C4-2B (cell line): ENCODE measurements at regions not wholly inside any gene's neighbourhood (a gene's known extent, or its start where the extent isn't known, plus 50 kb on each side); places are given as distances from the start of the nearest gene placed in this dataset.

ENCODE experiments used
- ZFX ChIP-seq: fragments of 450-650 bp; IDR thresholded peaks from 2 replicates; pipeline ENCODE4 v1.6.1; 2017
- TF ChIP-seq, protein P1 (sequence below): fragments of 450-650 bp; conservative IDR thresholded peaks from 2 replicates; pipeline ENCODE4 v1.5.1; 2017; ENCODE audit warnings: mild to moderate bottlenecking

DNA sequence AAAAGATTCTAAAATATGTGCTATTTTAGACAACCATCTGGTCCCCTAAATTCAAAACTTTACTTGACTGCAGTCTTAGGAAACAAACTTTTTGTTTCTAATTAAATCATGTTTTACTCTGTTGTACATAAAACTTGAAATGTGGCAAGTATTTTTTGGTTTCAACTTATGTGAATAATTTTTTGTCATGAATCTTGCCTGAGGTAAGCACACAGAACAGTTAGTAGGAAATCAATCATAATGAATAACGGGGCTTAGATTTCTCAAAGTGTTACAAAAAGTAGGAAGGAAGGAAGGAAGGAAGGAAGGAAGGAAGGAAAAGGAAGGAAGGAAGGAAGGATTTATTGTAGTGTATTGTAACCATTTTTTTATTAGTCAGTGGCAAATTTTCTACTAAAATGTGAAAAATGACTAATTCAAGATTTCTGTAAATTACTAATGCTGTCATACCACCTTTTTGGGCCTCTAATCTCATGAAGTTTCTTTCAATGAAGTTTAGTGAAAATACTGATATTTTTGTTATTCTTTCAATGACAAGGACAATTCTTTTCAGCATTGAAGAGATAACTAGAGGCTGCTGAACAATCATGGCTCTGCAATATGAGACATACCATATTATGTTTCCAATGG, 1689.2 kb downstream of the OTOL1 start:
- TF ChIP-seq, protein P1, sequence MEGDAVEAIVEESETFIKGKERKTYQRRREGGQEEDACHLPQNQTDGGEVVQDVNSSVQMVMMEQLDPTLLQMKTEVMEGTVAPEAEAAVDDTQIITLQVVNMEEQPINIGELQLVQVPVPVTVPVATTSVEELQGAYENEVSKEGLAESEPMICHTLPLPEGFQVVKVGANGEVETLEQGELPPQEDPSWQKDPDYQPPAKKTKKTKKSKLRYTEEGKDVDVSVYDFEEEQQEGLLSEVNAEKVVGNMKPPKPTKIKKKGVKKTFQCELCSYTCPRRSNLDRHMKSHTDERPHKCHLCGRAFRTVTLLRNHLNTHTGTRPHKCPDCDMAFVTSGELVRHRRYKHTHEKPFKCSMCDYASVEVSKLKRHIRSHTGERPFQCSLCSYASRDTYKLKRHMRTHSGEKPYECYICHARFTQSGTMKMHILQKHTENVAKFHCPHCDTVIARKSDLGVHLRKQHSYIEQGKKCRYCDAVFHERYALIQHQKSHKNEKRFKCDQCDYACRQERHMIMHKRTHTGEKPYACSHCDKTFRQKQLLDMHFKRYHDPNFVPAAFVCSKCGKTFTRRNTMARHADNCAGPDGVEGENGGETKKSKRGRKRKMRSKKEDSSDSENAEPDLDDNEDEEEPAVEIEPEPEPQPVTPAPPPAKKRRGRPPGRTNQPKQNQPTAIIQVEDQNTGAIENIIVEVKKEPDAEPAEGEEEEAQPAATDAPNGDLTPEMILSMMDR: no peak
- TF ChIP-seq ZFX: no peak
